ENCODE measurements at regions not wholly inside any gene's neighbourhood (a gene's known extent, or its start where the extent isn't known, plus 50 kb on each side); places are given as distances from the start of the nearest gene placed in this dataset.

DNA sequence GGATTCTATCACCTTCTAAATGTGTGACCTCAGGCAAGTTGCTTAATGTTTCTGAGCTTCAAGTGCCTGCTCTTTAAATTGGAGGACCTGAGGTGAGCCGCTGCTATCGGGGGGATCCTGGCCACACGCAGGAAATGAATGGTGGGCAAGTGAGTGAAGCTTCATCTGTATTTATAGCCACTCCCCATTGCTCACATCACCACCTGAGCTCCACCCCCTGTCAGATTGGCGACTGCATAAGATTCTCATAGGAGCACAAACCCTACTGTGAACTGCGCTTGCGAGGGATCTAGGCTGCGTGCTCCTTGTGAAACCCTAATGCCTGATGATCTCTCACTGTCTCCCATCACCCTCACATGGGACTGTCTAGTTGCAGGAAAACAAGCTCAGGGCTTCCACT lies 158.6 kb upstream of the CCND2 start:
- DNase-seq: no peak
- intact Hi-C loops (cut with DNase I; ENCODE audit: low total_unique reads): loop anchor here (5.0 kb wide), 1 partner anchor 1163 kb away; no protein-coding TSS in a partner anchor
- H3K4me1 ChIP-seq: no peaks in the 10 kb centered on the region
- TF ChIP-seq POLR2A (IDR thresholded peaks at IDR 0.05): no peak
- TF ChIP-seq, protein P1, sequence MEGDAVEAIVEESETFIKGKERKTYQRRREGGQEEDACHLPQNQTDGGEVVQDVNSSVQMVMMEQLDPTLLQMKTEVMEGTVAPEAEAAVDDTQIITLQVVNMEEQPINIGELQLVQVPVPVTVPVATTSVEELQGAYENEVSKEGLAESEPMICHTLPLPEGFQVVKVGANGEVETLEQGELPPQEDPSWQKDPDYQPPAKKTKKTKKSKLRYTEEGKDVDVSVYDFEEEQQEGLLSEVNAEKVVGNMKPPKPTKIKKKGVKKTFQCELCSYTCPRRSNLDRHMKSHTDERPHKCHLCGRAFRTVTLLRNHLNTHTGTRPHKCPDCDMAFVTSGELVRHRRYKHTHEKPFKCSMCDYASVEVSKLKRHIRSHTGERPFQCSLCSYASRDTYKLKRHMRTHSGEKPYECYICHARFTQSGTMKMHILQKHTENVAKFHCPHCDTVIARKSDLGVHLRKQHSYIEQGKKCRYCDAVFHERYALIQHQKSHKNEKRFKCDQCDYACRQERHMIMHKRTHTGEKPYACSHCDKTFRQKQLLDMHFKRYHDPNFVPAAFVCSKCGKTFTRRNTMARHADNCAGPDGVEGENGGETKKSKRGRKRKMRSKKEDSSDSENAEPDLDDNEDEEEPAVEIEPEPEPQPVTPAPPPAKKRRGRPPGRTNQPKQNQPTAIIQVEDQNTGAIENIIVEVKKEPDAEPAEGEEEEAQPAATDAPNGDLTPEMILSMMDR (IDR thresholded peaks at IDR 0.05): no peak
- no peak overlapping the region for H3K4me3 ChIP-seq
- H3K27ac ChIP-seq: no peak overlapping the region
- H3K27me3 ChIP-seq: no peaks in the 10 kb centered on the region
- H3K36me3 ChIP-seq: no peaks in the 10 kb centered on the region
- H3K9me3 ChIP-seq: no peaks in the 10 kb centered on the region

- H3K36me3 ChIP-seq: no peaks in the 10 kb centered on the region
- no peak overlapping the region for H3K27ac ChIP-seq
- no peaks in the 10 kb centered on the region for H3K4me1 ChIP-seq
- no peaks in the 10 kb centered on the region for H3K9me3 ChIP-seq
- no peak for DNase-seq
- intact Hi-C loops (cut with DNase I; ENCODE audit: low total_unique reads): loop anchor here (5.0 kb wide), 1 partner anchor 1161 kb away; no protein-coding TSS in a partner anchor
- no peaks in the 10 kb centered on the region for H3K27me3 ChIP-seq
- TF ChIP-seq POLR2A (IDR thresholded peaks at IDR 0.05): no peak
- TF ChIP-seq, protein P1 (IDR thresholded peaks at IDR 0.05): no peak
- no peak overlapping the region for H3K4me3 ChIP-seq
Measured at GRCh38 chr12:4112734-4113325, 160.7 kb upstream of the CCND2 start.

DNA sequence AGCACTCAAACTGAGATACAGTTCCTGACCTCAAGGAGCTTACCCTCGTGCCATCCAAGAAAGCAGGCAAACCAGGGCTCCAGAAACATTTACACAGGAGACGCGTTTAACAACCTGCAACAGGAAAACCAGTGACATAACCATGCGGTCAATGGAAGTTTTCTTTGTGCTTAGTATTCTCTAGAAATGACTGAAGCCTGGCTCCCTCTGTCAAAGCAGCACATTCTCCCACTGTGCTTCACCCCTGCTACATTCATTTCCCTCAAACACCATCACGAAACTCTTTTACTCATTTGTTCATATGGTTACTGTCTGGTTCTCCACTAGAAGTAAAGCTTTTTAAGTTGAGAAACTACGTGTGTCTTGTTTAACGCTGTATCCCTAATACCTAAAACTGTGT lies 161.3 kb upstream of the CCND2 start:
- no peaks in the 10 kb centered on the region for H3K4me1 ChIP-seq
- H3K27me3 ChIP-seq: no peaks in the 10 kb centered on the region
- H3K36me3 ChIP-seq: no peaks in the 10 kb centered on the region
- H3K27ac ChIP-seq: no peak overlapping the region
- H3K4me3 ChIP-seq: no peak overlapping the region
- no peak for DNase-seq
- H3K9me3 ChIP-seq: no peaks in the 10 kb centered on the region
- TF ChIP-seq, protein P1 (IDR thresholded peaks at IDR 0.05): no peak
- no peak for TF ChIP-seq POLR2A (IDR thresholded peaks at IDR 0.05)
- intact Hi-C loops (cut with DNase I; ENCODE audit: low total_unique reads): loop anchor here (5.0 kb wide), 1 partner anchor 1160 kb away; no protein-coding TSS in a partner anchor

- DNase-seq: no peak
- Histone ChIP-seq H3K27me3 (no peaks in the 10 kb centered on the region), H3K36me3 (no peaks in the 10 kb centered on the region), H3K9me3 (no peaks in the 10 kb centered on the region), H3K4me1 (no peaks in the 10 kb centered on the region), H3K4me3 (no peak overlapping the region), H3K27ac (no peak overlapping the region)
- intact Hi-C loops (cut with DNase I; ENCODE audit: low total_unique reads): loop anchor here (5.0 kb wide), 1 partner anchor 1159 kb away; no protein-coding TSS in a partner anchor
- TF ChIP-seq POLR2A (IDR thresholded peaks at IDR 0.05): no peak
- TF ChIP-seq, protein P1 (IDR thresholded peaks at IDR 0.05): no peak
Measured at GRCh38 chr12:4111010-4111409, 162.6 kb upstream of the CCND2 start.

DNA sequence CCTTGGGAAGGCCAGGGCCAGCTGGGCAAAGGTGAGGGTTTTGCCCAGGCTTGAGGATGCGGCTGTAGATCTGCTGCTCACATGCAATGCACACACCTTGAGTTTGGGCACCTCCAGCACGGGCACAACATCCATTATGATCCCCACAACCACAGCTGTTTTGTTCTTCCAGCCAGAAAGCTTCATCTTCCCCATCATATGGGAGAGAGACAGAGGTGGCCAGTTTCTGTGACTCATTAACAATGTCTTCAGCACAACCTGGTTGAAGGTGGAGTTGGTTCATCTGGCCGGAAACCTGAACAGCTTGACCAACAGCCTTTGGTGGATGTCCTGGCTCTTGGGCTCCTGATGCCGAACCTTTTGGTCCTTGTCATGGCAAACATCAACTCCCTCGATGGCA lies 163.7 kb upstream of the CCND2 start:
- TF ChIP-seq POLR2A (IDR thresholded peaks at IDR 0.05): no peak
- TF ChIP-seq, protein P1 (IDR thresholded peaks at IDR 0.05): no peak
- no peak overlapping the region for H3K4me3 ChIP-seq
- no peak for DNase-seq
- no peak overlapping the region for H3K27ac ChIP-seq
- intact Hi-C loops (cut with DNase I; ENCODE audit: low total_unique reads): loop anchor here (5.0 kb wide), 1 partner anchor 1158 kb away; no protein-coding TSS in a partner anchor
- no peaks in the 10 kb centered on the region for H3K9me3 ChIP-seq
- no peaks in the 10 kb centered on the region for H3K36me3 ChIP-seq
- H3K27me3 ChIP-seq: no peaks in the 10 kb centered on the region
- H3K4me1 ChIP-seq: no peaks in the 10 kb centered on the region

All from uterus (tissue), 3 donors.